Mucosa of stomach (tissue), 1 donor: ENCODE measurements at regions not wholly inside any gene's neighbourhood (a gene's known extent, or its start where the extent isn't known, plus 50 kb on each side); places are given as distances from the start of the nearest gene placed in this dataset.
A peak's percentile ranks its signal among the peaks of the same experiment; 100 is the strongest.

Experiments used
- H3K27me3 ChIP-seq: one replicate; pipeline ENCODE4 v1.7.0; 2013; ENCODE audit warnings: mild to moderate bottlenecking, low read length; ENCODE audit not compliant: control insufficient read depth, insufficient read depth
- H3K36me3 ChIP-seq: one replicate; pipeline ENCODE4 v1.7.0; 2013; ENCODE audit warnings: low read length; ENCODE audit not compliant: control insufficient read depth, insufficient read depth
- H3K4me1 ChIP-seq: one replicate; pipeline ENCODE4 v1.7.0; 2013; ENCODE audit warnings: mild to moderate bottlenecking, low read length; ENCODE audit not compliant: control insufficient read depth, insufficient read depth
- H3K4me3 ChIP-seq: one replicate; pipeline ENCODE4 v1.7.0; 2013; ENCODE audit warnings: low read length
- H3K9ac ChIP-seq: one replicate; pipeline ENCODE4 v1.7.0; 2013; ENCODE audit warnings: mild to moderate bottlenecking, low read length, moderate library complexity
- H3K9me3 ChIP-seq: one replicate; pipeline ENCODE4 v1.7.0; 2013; ENCODE audit warnings: mild to moderate bottlenecking, low read length, moderate library complexity; ENCODE audit not compliant: control insufficient read depth
- donor health status: Pancreatic carcinoma.

- Histone ChIP-seq H3K27me3 (peaks cover 8% of the 10 kb centered on the region), H3K4me3 (no peak overlapping the region), H3K36me3 (no peaks in the 10 kb centered on the region), H3K9ac (no peak overlapping the region), H3K4me1 (no peaks in the 10 kb centered on the region), H3K9me3 (no peaks in the 10 kb centered on the region)
These were observed 418.6 kb downstream of the UQCRFS1 start for GRCh38 chr19:28794301-28794700.

- H3K36me3 ChIP-seq, result no peaks in the 10 kb centered on the region
- H3K27me3 ChIP-seq, result peaks cover 8% of the 10 kb centered on the region
- H3K9me3 ChIP-seq, result no peaks in the 10 kb centered on the region
- H3K9ac ChIP-seq, result no peak overlapping the region
- no peak overlapping the region for H3K4me3 ChIP-seq
- H3K4me1 ChIP-seq, result no peaks in the 10 kb centered on the region
These were observed 419.4 kb downstream of the UQCRFS1 start for GRCh38 chr19:28793391-28794168.

GRCh38 chr19:28785971-28786370 is 427.0 kb downstream of the UQCRFS1 start:
- H3K9ac ChIP-seq, result no peak overlapping the region
- no peaks in the 10 kb centered on the region for H3K9me3 ChIP-seq
- no peaks in the 10 kb centered on the region for H3K4me1 ChIP-seq
- H3K4me3 ChIP-seq, result no peak overlapping the region
- no peaks in the 10 kb centered on the region for H3K27me3 ChIP-seq
- no peaks in the 10 kb centered on the region for H3K36me3 ChIP-seq

GRCh38 chr19:28764066-28764465 is 448.9 kb downstream of the UQCRFS1 start:
- Histone ChIP-seq H3K9me3 (no peaks in the 10 kb centered on the region), H3K36me3 (no peaks in the 10 kb centered on the region), H3K27me3 (no peaks in the 10 kb centered on the region)

GRCh38 chr19:28746478-28746877 is 466.5 kb downstream of the UQCRFS1 start:
- no peak overlapping the region for H3K9ac ChIP-seq
- H3K36me3 ChIP-seq, result no peaks in the 10 kb centered on the region
- H3K4me3 ChIP-seq, result no peak overlapping the region
- no peaks in the 10 kb centered on the region for H3K4me1 ChIP-seq
- H3K9me3 ChIP-seq, result no peaks in the 10 kb centered on the region
- H3K27me3 ChIP-seq, result no peaks in the 10 kb centered on the region

More at GRCh38 chr19:28764066-28764465, 448.9 kb downstream of the UQCRFS1 start:
- Histone ChIP-seq H3K4me1 (no peaks in the 10 kb centered on the region), H3K4me3 (no peak overlapping the region), H3K9ac (no peak overlapping the region)

- H3K4me3 ChIP-seq, result no peak overlapping the region
- no peaks in the 10 kb centered on the region for H3K9me3 ChIP-seq
- H3K36me3 ChIP-seq, result no peaks in the 10 kb centered on the region
- H3K27me3 ChIP-seq, result no peaks in the 10 kb centered on the region
- H3K4me1 ChIP-seq, result no peaks in the 10 kb centered on the region
- no peak overlapping the region for H3K9ac ChIP-seq
These were observed 468.0 kb downstream of the UQCRFS1 start for GRCh38 chr19:28744943-28745342.

GRCh38 chr19:28744014-28744413 is 468.9 kb downstream of the UQCRFS1 start:
- H3K9me3 ChIP-seq, result no peaks in the 10 kb centered on the region
- no peaks in the 10 kb centered on the region for H3K4me1 ChIP-seq
- no peak overlapping the region for H3K9ac ChIP-seq
- H3K36me3 ChIP-seq, result no peaks in the 10 kb centered on the region
- H3K4me3 ChIP-seq, result no peak overlapping the region
- H3K27me3 ChIP-seq, result no peaks in the 10 kb centered on the region

- peak overlapping the region; percentile 38 for H3K9ac ChIP-seq
- no peak overlapping the region for H3K4me3 ChIP-seq
- no peaks in the 10 kb centered on the region for H3K9me3 ChIP-seq
- no peaks in the 10 kb centered on the region for H3K27me3 ChIP-seq
- peaks cover 4% of the 10 kb centered on the region for H3K4me1 ChIP-seq
- no peaks in the 10 kb centered on the region for H3K36me3 ChIP-seq
These were observed 475.7 kb downstream of the UQCRFS1 start for GRCh38 chr19:28737021-28737895.

- no peaks in the 10 kb centered on the region for H3K27me3 ChIP-seq
- peak overlapping the region; percentile 38 for H3K9ac ChIP-seq
- H3K4me1 ChIP-seq, result peaks cover 4% of the 10 kb centered on the region
- no peaks in the 10 kb centered on the region for H3K36me3 ChIP-seq
- H3K9me3 ChIP-seq, result no peaks in the 10 kb centered on the region
- no peak overlapping the region for H3K4me3 ChIP-seq
These were observed 476.4 kb downstream of the UQCRFS1 start for GRCh38 chr19:28736528-28736927.

- no peak overlapping the region for H3K4me3 ChIP-seq
- H3K27me3 ChIP-seq, result peaks cover 11% of the 10 kb centered on the region
- no peak overlapping the region for H3K9ac ChIP-seq
- H3K4me1 ChIP-seq, result peaks cover under 1% of the 10 kb centered on the region
- H3K36me3 ChIP-seq, result no peaks in the 10 kb centered on the region
- H3K9me3 ChIP-seq, result no peaks in the 10 kb centered on the region
These were observed 481.4 kb downstream of the UQCRFS1 start for GRCh38 chr19:28731577-28731976.

- H3K9ac ChIP-seq, result no peak overlapping the region
- H3K4me3 ChIP-seq, result no peak overlapping the region
- peaks cover 11% of the 10 kb centered on the region for H3K27me3 ChIP-seq
- no peaks in the 10 kb centered on the region for H3K36me3 ChIP-seq
- H3K4me1 ChIP-seq, result no peaks in the 10 kb centered on the region
- no peaks in the 10 kb centered on the region for H3K9me3 ChIP-seq
These were observed 482.0 kb downstream of the UQCRFS1 start for GRCh38 chr19:28730791-28731512.
